ENCODE measurements at regions not wholly inside any gene's neighbourhood (a gene's known extent, or its start where the extent isn't known, plus 50 kb on each side); places are given as distances from the start of the nearest gene placed in this dataset.

DNA sequence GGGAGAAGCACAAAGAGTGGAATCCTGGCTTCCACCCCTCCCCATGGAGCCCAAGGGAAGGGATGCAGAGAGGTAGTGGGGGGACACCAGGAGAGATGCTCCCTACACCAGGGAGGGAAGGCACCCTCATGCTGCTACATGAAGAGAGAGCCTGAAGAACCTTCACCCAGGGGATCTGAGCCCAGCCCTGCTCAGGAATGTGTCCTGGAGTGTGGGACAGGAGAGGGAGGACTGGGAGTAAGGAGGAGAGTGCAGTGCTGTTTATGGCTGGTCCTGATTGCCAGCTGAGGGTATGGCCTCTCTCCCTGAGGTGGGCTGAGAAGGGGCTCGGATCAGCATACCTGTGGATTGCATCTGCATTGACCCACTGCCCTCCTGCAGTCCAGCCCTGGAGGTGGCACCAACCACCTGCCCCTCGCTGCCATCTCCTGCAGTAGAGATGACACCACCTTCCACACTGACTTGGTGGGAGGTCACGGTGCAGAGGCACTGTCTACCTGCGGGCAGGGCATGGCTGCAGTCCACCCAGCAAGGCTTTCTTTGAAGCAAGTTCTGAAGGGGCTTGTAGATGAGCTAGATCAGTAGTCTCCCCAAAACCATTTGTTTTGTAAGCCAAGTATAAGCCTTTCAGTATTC is 114.9 kb upstream of the SLC25A48 start:
- no peak overlapping the region for H3K23ac ChIP-seq (ENCODE audit: insufficient read length)
- POLR2A ChIA-PET (ENCODE audit: partially characterized antibody), result no interaction called here
- no peak overlapping the region for H3K9ac ChIP-seq (replicated peaks in 1 of 4; ENCODE audit: extremely low read depth in 1 of 4, low read depth in 3 of 4, low read length in 3 of 4)
- no peak overlapping the region for H3K4me3 ChIP-seq (ENCODE audit: extremely low read depth in 1 of 4, insufficient read depth in 2 of 4, low read depth in 3 of 4, low read length in 4 of 4)
- H2BK120ac ChIP-seq (replicated peaks; ENCODE audit: low read depth, low read length), result no peak overlapping the region
- no peak overlapping the region for H2BK5ac ChIP-seq (ENCODE audit: low read depth, low read length)
- no peak overlapping the region for H3K18ac ChIP-seq (ENCODE audit: extremely low read depth, low read length)
- no peak overlapping the region for H2BK20ac ChIP-seq (ENCODE audit: low read length)
- H4K20me1 ChIP-seq (replicated peaks in 1 of 2; ENCODE audit: control insufficient read depth in 1 of 2, insufficient read depth in 2 of 2, low read length in 2 of 2), result no peaks in the 10 kb centered on the region
- no peak overlapping the region for H4K91ac ChIP-seq (replicated peaks; ENCODE audit: insufficient read length, low read length)
- H3K27me3 ChIP-seq (replicated peaks in 1 of 4; ENCODE audit: control insufficient read depth in 3 of 4, extremely low read depth in 1 of 4, insufficient read depth in 3 of 4, low read length in 3 of 4), result no peaks in the 10 kb centered on the region; a peak in 1 of 7 replicates
- CTCF ChIA-PET (ENCODE audit: partially characterized antibody), result interaction anchor here (0.5 to 1.9 kb wide), 8 partner anchors 9 to 397 kb away, joined by 3 to 7 read pairs (median 4); no protein-coding TSS in a partner anchor
- H3K4ac ChIP-seq (replicated peaks; ENCODE audit: insufficient read length, low read depth, low read length), result no peak overlapping the region
- FAIRE-seq (no peak), DNase-seq (ENCODE audit: low read depth in 1 of 2, low spot score in 2 of 2) (no peak)
- H3K4me2 ChIP-seq (ENCODE audit: insufficient read depth in 1 of 2, low read depth in 2 of 2, low read length in 2 of 2), result no peak overlapping the region
- H3K56ac ChIP-seq (replicated peaks; ENCODE audit: insufficient read length, low read depth, low read length), result no peak overlapping the region
- whole genome bisulfite sequencing, 2 experiments (ENCODE audit: extremely low coverage in 1 of 2, insufficient coverage in 1 of 2, insufficient read length in 1 of 2, insufficient replicate concordance in 2 of 2, low coverage in 1 of 2, low lambda C conversion rate in 2 of 2, missing lambda C conversion rate in 1 of 2), result 99% methylated on average over 4 of the region's 4 CpGs; no CpG with 5 or more reads in 1 of the 2 experiments
- no peaks in the 10 kb centered on the region; a peak in 1 of 7 replicates for H3K4me1 ChIP-seq (replicated peaks in 1 of 4; ENCODE audit: control insufficient read depth in 3 of 4, insufficient read depth in 4 of 4, low read length in 3 of 4)
- no peak overlapping the region for H2BK15ac ChIP-seq (ENCODE audit: low read length)
- no peak overlapping the region for H2AFZ ChIP-seq (ENCODE audit: low read length)
- no peak overlapping the region for H4K5ac ChIP-seq (ENCODE audit: insufficient read length, low read depth, low read length)
- H3K36me3 ChIP-seq (ENCODE audit: control insufficient read depth in 2 of 4, insufficient read depth in 4 of 4, low read length in 3 of 4), result no peaks in the 10 kb centered on the region
- H2BK12ac ChIP-seq (ENCODE audit: low read depth, low read length), result no peak overlapping the region
- no peak overlapping the region for H3K14ac ChIP-seq (ENCODE audit: insufficient read length)
- H3K23me2 ChIP-seq (ENCODE audit: low read depth, low read length), result no peaks in the 10 kb centered on the region
- no peak overlapping the region for H2AK5ac ChIP-seq (ENCODE audit: low read depth, low read length)
- no peaks in the 10 kb centered on the region for H3K9me3 ChIP-seq (ENCODE audit: insufficient read depth in 2 of 2, low read depth in 1 of 2, low read length in 1 of 2)
- no peaks in the 10 kb centered on the region for H3K79me1 ChIP-seq (ENCODE audit: low read depth, low read length)
- no peaks in the 10 kb centered on the region for H3K79me2 ChIP-seq (ENCODE audit: control insufficient read depth in 1 of 2, insufficient read depth in 2 of 2, low read length in 2 of 2)
- no peak overlapping the region; the same call in 1 of the 2 replicates for H4K8ac ChIP-seq (ENCODE audit: extremely low read depth, insufficient read depth, low read length)
- no peak overlapping the region for H3K27ac ChIP-seq (ENCODE audit: low read depth, low read length)
- TF ChIP-seq PHF8 (conservative IDR thresholded peaks at IDR 0.05; ENCODE audit: low read depth, low read length) (no peak), CHD2 (IDR thresholded peaks at IDR 0.05; ENCODE audit: low read length) (no peak), CREB1 (IDR thresholded peaks at IDR 0.05) (no peak), SRF (IDR thresholded peaks at IDR 0.05; ENCODE audit: low read depth, low read length) (no peak)

Data from H1 (cell line).